Parathyroid adenoma (tissue), 2 donors: ENCODE measurements at regions not wholly inside any gene's neighbourhood (a gene's known extent, or its start where the extent isn't known, plus 50 kb on each side); places are given as distances from the start of the nearest gene placed in this dataset.

ENCODE experiments used
- H2AFZ ChIP-seq: fragments of 300-600 bp; sonication (generic); one replicate; pipeline ENCODE4 v1.7.0; 2017; ENCODE audit warnings: antibody characterized with exemption, mild to moderate bottlenecking
- H3K27ac ChIP-seq: fragments of 300-600 bp; sonication (generic); one replicate; pipeline ENCODE4 v1.7.0; 2017
- H3K27me3 ChIP-seq: fragments of 300-600 bp; sonication (generic); one replicate; pipeline ENCODE4 v1.7.0; 2017; ENCODE audit warnings: low read length; ENCODE audit not compliant: control insufficient read depth, insufficient read depth
- H3K36me3 ChIP-seq: fragments of 300-600 bp; sonication (generic); one replicate; pipeline ENCODE4 v1.7.0; 2017; ENCODE audit warnings: low read length; ENCODE audit not compliant: control insufficient read depth, insufficient read depth
- H3K4me1 ChIP-seq: fragments of 300-600 bp; sonication (generic); one replicate; pipeline ENCODE4 v1.7.0; 2017; ENCODE audit warnings: control low read depth
- H3K4me2 ChIP-seq: fragments of 300-600 bp; sonication (generic); one replicate; pipeline ENCODE4 v1.7.0; 2017; ENCODE audit warnings: low read length
- H3K4me3 ChIP-seq: fragments of 300-600 bp; sonication (generic); one replicate; pipeline ENCODE4 v1.7.0; 2017; ENCODE audit warnings: low read depth, low read length
- H3K79me2 ChIP-seq: fragments of 300-600 bp; sonication (generic); one replicate; pipeline ENCODE4 v1.7.0; 2017; ENCODE audit warnings: control low read depth
- H3K9ac ChIP-seq: fragments of 300-600 bp; sonication (generic); one replicate; pipeline ENCODE4 v1.7.0; 2017; ENCODE audit warnings: mild to moderate bottlenecking
- H3K9me3 ChIP-seq: fragments of 300-600 bp; sonication (generic); one replicate; pipeline ENCODE4 v1.7.0; 2017; ENCODE audit warnings: low read length; ENCODE audit not compliant: control insufficient read depth
- CTCF ChIP-seq: fragments of 300-600 bp; sonication (generic); IDR thresholded peaks from one replicate; pipeline ENCODE4 v1.7.0; 2017; ENCODE audit warnings: antibody characterized with exemption, mild to moderate bottlenecking
- donor health status: primary hyperparathyroidism.

DNA sequence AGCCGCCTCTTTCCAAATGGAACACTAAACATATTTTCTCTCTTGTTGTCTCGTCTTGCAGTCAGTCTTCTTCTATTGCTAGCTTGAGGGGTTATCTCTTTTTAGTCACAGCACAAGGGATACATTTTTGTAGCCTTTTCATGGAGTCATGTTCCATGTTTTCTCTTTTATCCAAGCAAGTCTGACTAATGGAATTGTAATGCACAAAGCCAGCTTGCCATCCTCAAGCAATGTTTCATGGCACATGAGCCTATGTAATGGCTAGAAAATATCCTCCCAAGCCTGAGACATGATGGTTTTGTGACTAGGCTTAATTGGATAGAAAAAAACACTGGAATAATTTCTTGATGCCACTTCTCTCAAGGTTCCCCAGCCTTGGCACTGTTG lies 414.6 kb upstream of the GOT2 start:
- Histone ChIP-seq H3K9ac (no peak overlapping the region), H3K4me3 (no peak overlapping the region), H3K27me3 (no peaks in the 10 kb centered on the region), H2AFZ (no peak overlapping the region), H3K79me2 (no peaks in the 10 kb centered on the region), H3K4me1 (no peaks in the 10 kb centered on the region), H3K9me3 (no peaks in the 10 kb centered on the region), H3K4me2 (no peak overlapping the region), H3K36me3 (no peaks in the 10 kb centered on the region), H3K27ac (no peak overlapping the region)
- TF ChIP-seq CTCF = no peak

- Histone ChIP-seq H3K9ac (no peak overlapping the region), H3K27ac (no peak overlapping the region), H3K27me3 (no peaks in the 10 kb centered on the region), H3K4me1 (no peaks in the 10 kb centered on the region), H3K9me3 (no peaks in the 10 kb centered on the region), H3K4me3 (no peak overlapping the region), H3K4me2 (no peak overlapping the region), H3K36me3 (no peaks in the 10 kb centered on the region), H3K79me2 (no peaks in the 10 kb centered on the region), H2AFZ (no peak overlapping the region)
- no peak for TF ChIP-seq CTCF
Observed at GRCh38 chr16:59148056-59148768, 414.1 kb upstream of the GOT2 start.

GRCh38 chr16:59146140-59146539 lies 412.0 kb upstream of the GOT2 start:
- no peak overlapping the region for H3K9ac ChIP-seq
- no peaks in the 10 kb centered on the region for H3K4me1 ChIP-seq

DNA sequence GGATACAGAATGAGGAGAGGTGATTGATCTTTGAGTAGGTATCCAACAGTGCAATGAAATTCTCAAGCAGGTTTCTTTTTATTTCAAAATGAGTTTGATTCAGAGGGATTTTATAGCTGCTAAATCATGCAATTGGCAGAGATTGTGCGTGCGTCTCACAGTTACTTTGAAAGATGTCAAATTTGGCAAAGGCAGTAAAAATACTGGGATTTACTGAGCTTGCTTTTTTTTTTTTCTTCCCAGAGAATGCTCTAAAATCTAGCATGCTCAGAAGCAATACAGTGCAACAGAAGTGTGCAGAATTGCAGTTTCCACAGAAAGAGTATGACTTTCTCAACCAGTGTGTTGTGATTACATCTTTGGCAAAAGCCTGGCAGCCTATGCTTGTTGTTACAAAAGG lies 410.7 kb upstream of the GOT2 start:
- no peaks in the 10 kb centered on the region for H3K27me3 ChIP-seq
- H3K4me1 ChIP-seq = no peaks in the 10 kb centered on the region
- TF ChIP-seq CTCF = no peak

More at GRCh38 chr16:59146140-59146539, 412.0 kb upstream of the GOT2 start:
- Histone ChIP-seq H3K9me3 (no peaks in the 10 kb centered on the region), H3K27ac (no peak overlapping the region), H3K27me3 (no peaks in the 10 kb centered on the region), H3K36me3 (no peaks in the 10 kb centered on the region), H3K4me3 (no peak overlapping the region), H2AFZ (no peak overlapping the region), H3K4me2 (no peak overlapping the region), H3K79me2 (no peaks in the 10 kb centered on the region)
- TF ChIP-seq CTCF = no peak

GRCh38 chr16:59144326-59144725 lies 410.2 kb upstream of the GOT2 start:
- H3K9ac ChIP-seq = no peak overlapping the region
- H3K27ac ChIP-seq = no peak overlapping the region

More for the DNA sequence above, 410.7 kb upstream of the GOT2 start:
- H3K79me2 ChIP-seq = no peaks in the 10 kb centered on the region
- H3K9ac ChIP-seq = no peak overlapping the region
- H3K9me3 ChIP-seq = no peaks in the 10 kb centered on the region
- H3K4me3 ChIP-seq = no peak overlapping the region
- no peaks in the 10 kb centered on the region for H3K36me3 ChIP-seq
- no peak overlapping the region for H2AFZ ChIP-seq
- H3K4me2 ChIP-seq = no peak overlapping the region
- no peak overlapping the region for H3K27ac ChIP-seq

More at GRCh38 chr16:59144326-59144725, 410.2 kb upstream of the GOT2 start:
- H3K36me3 ChIP-seq = no peaks in the 10 kb centered on the region
- no peaks in the 10 kb centered on the region for H3K27me3 ChIP-seq
- no peak overlapping the region for H3K4me2 ChIP-seq
- no peaks in the 10 kb centered on the region for H3K79me2 ChIP-seq
- no peaks in the 10 kb centered on the region for H3K4me1 ChIP-seq
- no peak overlapping the region for H3K4me3 ChIP-seq
- H2AFZ ChIP-seq = no peak overlapping the region
- H3K9me3 ChIP-seq = no peaks in the 10 kb centered on the region
- TF ChIP-seq CTCF = no peak
